OCI-LY1 (cell line): ENCODE measurements at regions not wholly inside any gene's neighbourhood (a gene's known extent, or its start where the extent isn't known, plus 50 kb on each side); places are given as distances from the start of the nearest gene placed in this dataset.

ENCODE experiments used
- H2AFZ ChIP-seq: fragments of 200-600 bp; sonication (generic), shearing (Covaris generic); 2 replicates; pipeline ENCODE4 v1.6.0; 2014; ENCODE audit warnings: antibody characterized with exemption, mild to moderate bottlenecking, low read length
- H3F3A ChIP-seq: fragments of 200-600 bp; sonication (generic), shearing (Covaris generic); 2 replicates; pipeline ENCODE4 v1.6.0; 2014; ENCODE audit warnings: mild to moderate bottlenecking, antibody characterized with exemption, low read length, moderate library complexity; ENCODE audit not compliant: insufficient read depth
- H3K27ac ChIP-seq: fragments of 200-600 bp; sonication (generic); 2 replicates; pipeline ENCODE4 v1.5.1; 2014; ENCODE audit warnings: low read length, mixed run types, mild to moderate bottlenecking, low read depth; ENCODE audit not compliant: poor library complexity, severe bottlenecking
- H3K27me3 ChIP-seq: fragments of 200-600 bp; sonication (generic); 2 replicates; pipeline ENCODE4 v1.6.0; 2014; ENCODE audit warnings: antibody characterized with exemption, mild to moderate bottlenecking, low read length, moderate library complexity; ENCODE audit not compliant: insufficient read depth
- H3K36me3 ChIP-seq: fragments of 200-600 bp; sonication (generic); 2 replicates; pipeline ENCODE4 v1.6.1; 2014; ENCODE audit warnings: mild to moderate bottlenecking, antibody characterized with exemption, low read length, moderate library complexity, mixed read lengths; ENCODE audit not compliant: insufficient read depth
- H3K4me1 ChIP-seq: fragments of 200-600 bp; sonication (generic); 2 replicates; pipeline ENCODE4 v1.5.1; 2014; ENCODE audit warnings: mild to moderate bottlenecking, low read length, moderate library complexity; ENCODE audit not compliant: insufficient read depth, severe bottlenecking
- H3K4me2 ChIP-seq: fragments of 200-600 bp; sonication (generic), shearing (Covaris generic); 2 replicates; pipeline ENCODE4 v1.6.1; 2014; ENCODE audit warnings: low read length
- H3K4me3 ChIP-seq: fragments of 200-600 bp; sonication (generic); 2 replicates; pipeline ENCODE4 v1.5.1; 2014; ENCODE audit warnings: low read length, low read depth, mild to moderate bottlenecking, mixed read lengths; ENCODE audit not compliant: poor library complexity, severe bottlenecking
- H3K79me2 ChIP-seq: fragments of 200-600 bp; shearing (Covaris generic); 2 replicates; pipeline ENCODE4 v1.6.1; 2016; ENCODE audit warnings: mixed run types, low read length, mixed read lengths; ENCODE audit not compliant: insufficient read depth
- H3K9ac ChIP-seq: fragments of 200-600 bp; sonication (generic), shearing (Covaris generic); 2 replicates; pipeline ENCODE4 v1.6.1; 2014; ENCODE audit warnings: mild to moderate bottlenecking, low read length, mixed read lengths
- H3K9me2 ChIP-seq: fragments of 200-600 bp; sonication (generic), shearing (Covaris generic); 2 replicates; pipeline ENCODE4 v1.6.1; 2014; ENCODE audit warnings: low read depth, mild to moderate bottlenecking, low read length, mixed read lengths
- H3K9me3 ChIP-seq: fragments of 200-600 bp; shearing (Covaris generic); 2 replicates; pipeline ENCODE4 v1.6.1; 2014; ENCODE audit warnings: low read length, mixed read lengths
- H4K20me1 ChIP-seq: fragments of 200-600 bp; sonication (generic), shearing (Covaris generic); 2 replicates; pipeline ENCODE4 v1.6.0; 2016; ENCODE audit warnings: mild to moderate bottlenecking, low read length; ENCODE audit not compliant: insufficient read depth
- CTCF ChIP-seq: fragments of 200-600 bp; sonication (generic), shearing (Covaris generic); IDR thresholded peaks from 2 replicates; pipeline ENCODE4 v1.5.1; 2017; ENCODE audit warnings: mild to moderate bottlenecking, antibody characterized with exemption, low read length, moderate library complexity, mixed read lengths
- EZH2 ChIP-seq: fragments of 200-600 bp; sonication (generic), shearing (Covaris generic); IDR thresholded peaks from 2 replicates; pipeline ENCODE4 v1.8.0; 2017; ENCODE audit warnings: borderline replicate concordance, mixed run types, mild to moderate bottlenecking, antibody characterized with exemption, low read length, moderate library complexity, mixed read lengths

GRCh38 chr13:30023196-30023895 is 172.9 kb upstream of the UBL3 start:
- H4K20me1 ChIP-seq, result no peaks in the 10 kb centered on the region
- TF ChIP-seq CTCF, result no peak
- no peak for TF ChIP-seq EZH2
- H3K9me2 ChIP-seq, result no peaks in the 10 kb centered on the region
- no peaks in the 10 kb centered on the region for H3K36me3 ChIP-seq
- peaks cover 4% of the 10 kb centered on the region for H3K27me3 ChIP-seq
- no peaks in the 10 kb centered on the region for H3K4me1 ChIP-seq
- H2AFZ ChIP-seq, result no peak overlapping the region
- H3K27ac ChIP-seq, result no peak overlapping the region
- H3K79me2 ChIP-seq, result no peaks in the 10 kb centered on the region
- no peak overlapping the region for H3K4me3 ChIP-seq
- no peaks in the 10 kb centered on the region for H3K9me3 ChIP-seq
- no peaks in the 10 kb centered on the region for H3F3A ChIP-seq
- H3K4me2 ChIP-seq, result no peak overlapping the region
- H3K9ac ChIP-seq, result no peak overlapping the region

GRCh38 chr13:30022796-30023195 is 172.4 kb upstream of the UBL3 start:
- Histone ChIP-seq H3K36me3 (no peaks in the 10 kb centered on the region), H3K4me3 (no peak overlapping the region), H2AFZ (no peak overlapping the region), H3K9ac (no peak overlapping the region), H3F3A (no peaks in the 10 kb centered on the region), H3K4me1 (no peaks in the 10 kb centered on the region), H3K27ac (no peak overlapping the region), H3K27me3 (peaks cover 4% of the 10 kb centered on the region), H3K9me2 (no peaks in the 10 kb centered on the region), H3K79me2 (no peaks in the 10 kb centered on the region), H3K4me2 (no peak overlapping the region), H4K20me1 (no peaks in the 10 kb centered on the region), H3K9me3 (no peaks in the 10 kb centered on the region)
- TF ChIP-seq CTCF (no peak), EZH2 (no peak)

GRCh38 chr13:30022256-30022655 is 171.8 kb upstream of the UBL3 start:
- Histone ChIP-seq H3K9ac (no peak overlapping the region), H3K79me2 (no peaks in the 10 kb centered on the region), H3K4me3 (no peak overlapping the region), H3K4me2 (no peak overlapping the region), H3K4me1 (no peaks in the 10 kb centered on the region), H3K9me3 (no peaks in the 10 kb centered on the region), H3K27me3 (peaks cover 4% of the 10 kb centered on the region), H4K20me1 (no peaks in the 10 kb centered on the region), H3K36me3 (no peaks in the 10 kb centered on the region), H3K27ac (no peak overlapping the region), H2AFZ (no peak overlapping the region), H3F3A (no peaks in the 10 kb centered on the region), H3K9me2 (no peaks in the 10 kb centered on the region)
- TF ChIP-seq EZH2, result no peak
- no peak for TF ChIP-seq CTCF
